DND-41 (cell line): ENCODE measurements at regions not wholly inside any gene's neighbourhood (a gene's known extent, or its start where the extent isn't known, plus 50 kb on each side); places are given as distances from the start of the nearest gene placed in this dataset.

ENCODE experiments used
- ATAC-seq: fragments of 200-7000 bp; cut with Tn5 transposase; 3 replicates; pipeline ENCODE4 v1.9.1; 2021; ENCODE audit warnings: low read depth; ENCODE audit not compliant: insufficient read depth
- DNase-seq: peaks from one replicate; pipeline ENCODE4 v3.0.0-alpha.2; 2020
- H2AFZ ChIP-seq: 2 replicates; pipeline ENCODE4 v1.6.0; 2012; ENCODE audit warnings: low read depth, low read length
- H3K27ac ChIP-seq: 2 replicates; pipeline ENCODE4 v1.5.1; 2012; ENCODE audit warnings: low read length, inconsistent platforms
- H3K27me3 ChIP-seq: fragments of 200-600 bp; sonication (generic); 2 replicates; pipeline ENCODE4 v1.6.0; 2012; ENCODE audit warnings: low read length, mild to moderate bottlenecking, inconsistent platforms; ENCODE audit not compliant: insufficient read depth, poor library complexity
- H3K36me3 ChIP-seq: 2 replicates; pipeline ENCODE4 v1.5.1; 2012; ENCODE audit warnings: low read length, inconsistent platforms; ENCODE audit not compliant: insufficient read depth
- H3K4me1 ChIP-seq: 2 replicates; pipeline ENCODE4 v1.5.1; 2012; ENCODE audit warnings: mild to moderate bottlenecking, low read length; ENCODE audit not compliant: insufficient read depth
- H3K4me2 ChIP-seq: 2 replicates; pipeline ENCODE4 v1.6.0; 2012; ENCODE audit warnings: mild to moderate bottlenecking, moderate library complexity, low read length, inconsistent platforms; ENCODE audit not compliant: insufficient read depth
- H3K4me3 ChIP-seq, 2 experiments: fragments of 200-600 bp in 1 of 2; shearing (Covaris generic) in 1 of 2; 2 replicates each; pipeline ENCODE4 v1.5.1; 2012 to 2016; ENCODE audit warnings: inconsistent platforms in 2 of 2, low read length in 2 of 2, mild to moderate bottlenecking in 2 of 2, low read depth in 1 of 2, moderate library complexity in 1 of 2
- H3K79me2 ChIP-seq: 2 replicates; pipeline ENCODE4 v1.6.0; 2012; ENCODE audit warnings: low read length, inconsistent platforms; ENCODE audit not compliant: insufficient read depth
- H3K9ac ChIP-seq: 2 replicates; pipeline ENCODE4 v1.6.0; 2012; ENCODE audit warnings: low read depth, mild to moderate bottlenecking, inconsistent platforms, low read length, moderate library complexity
- H3K9me3 ChIP-seq: 2 replicates; pipeline ENCODE4 v1.5.1; 2012; ENCODE audit warnings: low read length, moderate library complexity, mild to moderate bottlenecking, inconsistent platforms; ENCODE audit not compliant: insufficient read depth, severe bottlenecking
- H4K20me1 ChIP-seq: 2 replicates; pipeline ENCODE4 v1.6.0; 2012; ENCODE audit warnings: low read length; ENCODE audit not compliant: insufficient read depth
- CTCF ChIP-seq: IDR thresholded peaks from 2 replicates; pipeline ENCODE4 v1.5.1; 2012; ENCODE audit warnings: borderline replicate concordance, low read length, moderate library complexity, mild to moderate bottlenecking; ENCODE audit not compliant: poor library complexity, severe bottlenecking; ENCODE audit errors: extremely low read depth
- EZH2 ChIP-seq: IDR thresholded peaks from 3 replicates; pipeline ENCODE4 v1.6.1; 2012; ENCODE audit warnings: borderline replicate concordance, low read depth, mild to moderate bottlenecking, moderate library complexity, low read length, inconsistent platforms; ENCODE audit not compliant: severe bottlenecking

DNA sequence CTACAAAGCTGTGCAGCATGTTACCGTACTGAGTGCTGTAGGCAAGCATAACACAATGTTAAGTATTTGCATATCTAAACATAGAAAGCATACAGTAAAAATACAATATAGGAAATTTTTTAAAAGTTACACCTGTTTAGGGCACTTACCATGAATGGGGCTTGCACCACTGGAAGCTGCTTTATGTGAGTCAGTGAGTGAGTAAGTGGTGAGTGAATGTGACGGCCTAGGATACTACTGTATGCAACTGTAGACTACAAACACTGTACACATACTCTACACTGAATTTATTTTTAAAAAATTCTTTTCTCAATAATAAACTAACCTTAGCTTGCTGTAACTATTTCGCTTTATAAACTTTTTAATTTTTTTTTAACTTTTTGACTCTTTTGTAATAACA is 82.1 kb upstream of the FSCB start:
- Histone ChIP-seq H4K20me1 (no peaks in the 10 kb centered on the region; the same call in 1 of the 2 replicates), H3K27me3 (no peaks in the 10 kb centered on the region), H3K9me3 (no peaks in the 10 kb centered on the region), H3K9ac (no peak overlapping the region), H3K4me2 (no peak overlapping the region), H2AFZ (no peak overlapping the region), H3K36me3 (no peaks in the 10 kb centered on the region), H3K79me2 (no peaks in the 10 kb centered on the region), H3K4me1 (no peaks in the 10 kb centered on the region), H3K27ac (no peak overlapping the region), H3K4me3 (no peak overlapping the region)
- TF ChIP-seq EZH2 (no peak), CTCF (no peak)
- ATAC-seq, result no peak
- no peak for DNase-seq

GRCh38 chr14:44586910-44587309 is 79.8 kb upstream of the FSCB start:
- no peak overlapping the region for H3K4me3 ChIP-seq
- TF ChIP-seq CTCF (no peak), EZH2 (no peak)
- H4K20me1 ChIP-seq, result no peaks in the 10 kb centered on the region
- no peak overlapping the region for H3K27ac ChIP-seq
- no peaks in the 10 kb centered on the region for H3K9me3 ChIP-seq
- no peaks in the 10 kb centered on the region for H3K36me3 ChIP-seq
- no peaks in the 10 kb centered on the region for H3K4me1 ChIP-seq
- no peak overlapping the region for H3K9ac ChIP-seq
- no peak for ATAC-seq
- no peak overlapping the region for H2AFZ ChIP-seq
- H3K4me2 ChIP-seq, result no peak overlapping the region
- H3K27me3 ChIP-seq, result no peaks in the 10 kb centered on the region
- no peaks in the 10 kb centered on the region for H3K79me2 ChIP-seq
- DNase-seq, result no peak

GRCh38 chr14:44576356-44576755 is 69.3 kb upstream of the FSCB start:
- ATAC-seq (no peak), DNase-seq (no peak)
- Histone ChIP-seq H2AFZ (no peak overlapping the region), H3K9me3 (no peaks in the 10 kb centered on the region), H3K36me3 (no peaks in the 10 kb centered on the region), H3K79me2 (no peaks in the 10 kb centered on the region), H3K27me3 (no peaks in the 10 kb centered on the region), H3K4me2 (no peak overlapping the region), H3K9ac (no peak overlapping the region), H3K27ac (no peak overlapping the region), H3K4me1 (no peaks in the 10 kb centered on the region), H4K20me1 (no peaks in the 10 kb centered on the region), H3K4me3 (no peak overlapping the region)
- TF ChIP-seq EZH2, result no peak
- TF ChIP-seq CTCF, result no peak

- Histone ChIP-seq H3K79me2 (no peaks in the 10 kb centered on the region), H4K20me1 (no peaks in the 10 kb centered on the region), H3K36me3 (no peaks in the 10 kb centered on the region), H3K27ac (no peak overlapping the region), H2AFZ (no peak overlapping the region), H3K4me2 (no peak overlapping the region), H3K9ac (no peak overlapping the region), H3K27me3 (no peaks in the 10 kb centered on the region), H3K4me1 (no peaks in the 10 kb centered on the region), H3K9me3 (no peaks in the 10 kb centered on the region), H3K4me3 (no peak overlapping the region)
- ATAC-seq (no peak), DNase-seq (no peak)
- no peak for TF ChIP-seq CTCF
- no peak for TF ChIP-seq EZH2
Observed at GRCh38 chr14:44567997-44568396, 60.9 kb upstream of the FSCB start.
